CD14-positive monocyte (primary cell): ENCODE measurements at regions not wholly inside any gene's neighbourhood (a gene's known extent, or its start where the extent isn't known, plus 50 kb on each side); places are given as distances from the start of the nearest gene placed in this dataset.

ENCODE experiments used
- DNase-seq, 3 donors: peaks; one replicate each; pipeline ENCODE4 v3.0.0-alpha.2; 2011 to 2022
- H2AFZ ChIP-seq: 2 replicates; pipeline ENCODE4 v1.6.0; 2012; ENCODE audit warnings: mild to moderate bottlenecking, low read depth, low read length, inconsistent platforms; ENCODE audit not compliant: insufficient read depth, poor library complexity, severe bottlenecking
- H3K27ac ChIP-seq, 2 donors: 1 replicate in 1 of 2; 2 replicates in 1 of 2; pipeline ENCODE4 v1.5.1; 2012 to 2013; ENCODE audit warnings: low read length in 2 of 2, control low read depth in 1 of 2, inconsistent platforms in 1 of 2, low read depth in 1 of 2, mild to moderate bottlenecking in 1 of 2
- H3K27me3 ChIP-seq, 2 donors: one replicate each; pipeline versions ENCODE4 v1.6.0 to v1.6.1; 2011 to 2013; ENCODE audit warnings: low read length in 2 of 2; ENCODE audit not compliant: control insufficient read depth in 2 of 2, insufficient read depth in 2 of 2
- H3K36me3 ChIP-seq, 2 donors: replicated peaks in 1 of 2; 1 replicate in 1 of 2; 2 replicates in 1 of 2; pipeline versions ENCODE4 v1.5.1 to v1.6.1; 2012 to 2013; ENCODE audit warnings: low read length in 2 of 2, control low read depth in 1 of 2, inconsistent platforms in 1 of 2, mild to moderate bottlenecking in 1 of 2; ENCODE audit not compliant: insufficient read depth in 2 of 2, control insufficient read depth in 1 of 2
- H3K4me1 ChIP-seq, 2 donors: 1 replicate in 1 of 2; 2 replicates in 1 of 2; pipeline versions ENCODE4 v1.5.1 to v1.6.1; 2012 to 2013; ENCODE audit warnings: low read length in 2 of 2, control low read depth in 1 of 2, inconsistent platforms in 1 of 2, mild to moderate bottlenecking in 1 of 2, moderate library complexity in 1 of 2; ENCODE audit not compliant: insufficient read depth in 2 of 2, control insufficient read depth in 1 of 2
- H3K4me2 ChIP-seq: replicated peaks from 2 replicates; pipeline ENCODE3; 2012; ENCODE audit warnings: low read length, moderate library complexity, mild to moderate bottlenecking; ENCODE audit not compliant: poor library complexity, severe bottlenecking; ENCODE audit errors: extremely low read depth
- H3K4me3 ChIP-seq, 3 experiments: fragments of 200-600 bp in 1 of 3; sonication (generic) in 1 of 3; replicated peaks in 1 of 3; 1 replicate in 2 of 3; 2 replicates in 1 of 3; pipeline ENCODE4 v1.5.1; 2011 to 2013; ENCODE audit warnings: low read length in 3 of 3, mild to moderate bottlenecking in 3 of 3, control low read depth in 2 of 3, low read depth in 2 of 3, inconsistent platforms in 1 of 3, moderate library complexity in 1 of 3
- H3K79me2 ChIP-seq: 2 replicates; pipeline ENCODE4 v1.6.0; 2012; ENCODE audit warnings: mild to moderate bottlenecking, control low read depth, inconsistent platforms, low read length, moderate library complexity; ENCODE audit not compliant: insufficient read depth
- H3K9ac ChIP-seq: 2 replicates; pipeline ENCODE4 v1.6.0; 2017; ENCODE audit warnings: low read length, mild to moderate bottlenecking; ENCODE audit not compliant: insufficient read depth, poor library complexity, severe bottlenecking
- H3K9me3 ChIP-seq, 2 donors: replicated peaks in 1 of 2; 1 replicate in 1 of 2; 2 replicates in 1 of 2; pipeline versions ENCODE4 v1.5.1 to v1.6.1; 2012 to 2013; ENCODE audit warnings: low read length in 2 of 2, control low read depth in 1 of 2; ENCODE audit not compliant: control insufficient read depth in 1 of 2, insufficient read depth in 1 of 2
- H4K20me1 ChIP-seq: 2 replicates; pipeline ENCODE4 v1.6.0; 2012; ENCODE audit warnings: mild to moderate bottlenecking, low read length, control low read depth, moderate library complexity; ENCODE audit not compliant: insufficient read depth
- H3K27ac Mint-ChIP-seq, 7 donors: one replicate each; pipeline ENCODE4 v1.8.0; 2020; ENCODE audit warnings: mild to moderate bottlenecking in 7 of 7, mixed read lengths in 7 of 7, moderate library complexity in 6 of 7, inconsistent platforms in 2 of 7
- H3K27me3 Mint-ChIP-seq, 3 donors: one replicate each; pipeline ENCODE4 v1.8.0; 2021 to 2022; ENCODE audit warnings: low read depth in 3 of 3, mild to moderate bottlenecking in 3 of 3, mixed read lengths in 3 of 3, moderate library complexity in 3 of 3, inconsistent platforms in 1 of 3
- H3K36me3 Mint-ChIP-seq, 2 donors: one replicate each; pipeline ENCODE4 v1.8.0; 2020; ENCODE audit warnings: mixed read lengths in 2 of 2, inconsistent platforms in 1 of 2, mild to moderate bottlenecking in 1 of 2
- H3K4me1 Mint-ChIP-seq: one replicate; pipeline ENCODE4 v1.8.0; 2020; ENCODE audit warnings: mild to moderate bottlenecking, mixed read lengths
- H3K4me3 Mint-ChIP-seq, 2 donors: one replicate each; pipeline ENCODE4 v1.8.0; 2020; ENCODE audit warnings: mild to moderate bottlenecking in 2 of 2, mixed read lengths in 2 of 2, moderate library complexity in 1 of 2
- H3K9me3 Mint-ChIP-seq, 7 donors: one replicate each; pipeline ENCODE4 v1.8.0; 2020 to 2022; ENCODE audit warnings: mixed read lengths in 7 of 7, mild to moderate bottlenecking in 6 of 7, moderate library complexity in 6 of 7, inconsistent platforms in 2 of 7
- WGBS: methylation state at CpG from one replicate; pipeline ENCODE4 v1.1.5; 2013; ENCODE audit warnings: missing lambda C conversion rate; ENCODE audit not compliant: insufficient coverage; 5-methylcytosine and 5-hydroxymethylcytosine counted together
- intact Hi-C, 2 donors: fragments of 100-400 bp; cut with micrococcal nuclease; formaldehyde crosslinking; loops; one replicate each; pipeline versions ENCODE4 v1.15.0 to v1.15.1; 2023
- TF ChIP-seq, protein P1 (sequence below): fragments of 200-600 bp; IDR thresholded peaks from one replicate; pipeline ENCODE4 v1.8.0; 2022; ENCODE audit warnings: antibody characterized with exemption, mild to moderate bottlenecking

DNA sequence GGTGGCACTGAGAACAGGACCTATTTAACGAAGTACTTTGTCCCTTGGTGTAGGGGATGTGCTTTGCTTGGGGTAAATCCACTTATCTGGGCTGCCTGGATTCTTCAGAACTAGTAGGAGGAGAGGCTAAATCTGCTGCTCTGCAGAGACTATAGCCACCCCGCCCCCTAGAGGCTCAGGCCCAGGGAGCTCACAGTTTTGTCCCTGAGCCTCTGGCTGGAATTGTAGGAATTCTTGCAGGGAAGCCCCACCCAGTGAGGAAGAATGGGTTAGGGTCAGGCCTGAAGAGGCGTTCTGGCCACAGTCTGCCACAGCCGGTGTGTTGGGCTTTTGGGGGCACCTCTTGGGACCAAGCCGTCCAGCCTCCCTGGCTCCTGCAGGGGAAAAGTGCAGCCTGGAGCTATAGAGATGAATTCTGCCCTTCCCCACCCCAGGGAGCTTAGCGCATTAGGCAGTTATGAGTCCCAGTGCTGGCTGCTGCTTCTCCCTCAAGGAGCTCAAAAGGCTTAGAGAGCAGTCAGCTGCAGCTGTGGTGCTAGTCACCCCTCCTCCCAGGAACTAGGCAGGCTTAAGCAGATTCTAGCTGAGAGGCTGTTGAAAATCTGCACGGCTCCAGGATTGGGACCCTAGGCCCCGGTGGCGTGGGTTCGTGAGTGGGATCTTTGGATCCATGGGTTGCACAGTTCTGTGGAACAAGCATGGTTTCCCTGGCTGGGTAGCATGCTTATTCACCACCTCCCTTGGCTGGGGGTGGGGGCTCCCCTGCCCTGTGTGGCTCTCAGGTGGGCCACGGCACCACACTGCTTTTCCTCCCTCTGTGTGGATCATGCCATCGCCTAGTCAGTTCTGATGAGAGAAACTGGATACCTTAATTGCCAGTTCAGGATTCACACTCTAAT is 237.4 kb upstream of the TOM1L1 start:
- Mint-ChIP-seq H3K27me3 (peaks cover 0 to 3% (median 0%) of the 10 kb centered on the region in 3 donors), H3K4me3 (no peak overlapping the region), H3K4me1 (no peaks in the 10 kb centered on the region), H3K36me3 (no peaks in the 10 kb centered on the region), H3K27ac (no peak overlapping the region), H3K9me3 (peaks cover 5 to 13% (median 6%) of the 10 kb centered on the region in 7 donors)
- Histone ChIP-seq H3K36me3 (no peaks in the 10 kb centered on the region), H3K4me3 (no peak overlapping the region), H3K4me2 (no peak overlapping the region), H3K9ac (no peak overlapping the region), H3K9me3 (peaks cover 0 to 11% of the 10 kb centered on the region in 2 donors), H3K27ac (no peak overlapping the region), H3K4me1 (no peaks in the 10 kb centered on the region), H4K20me1 (no peaks in the 10 kb centered on the region), H3K79me2 (no peaks in the 10 kb centered on the region), H2AFZ (no peak overlapping the region), H3K27me3 (no peaks in the 10 kb centered on the region)
- WGBS, result 93% methylated on average over 9 of the region's 12 CpGs
- intact Hi-C loops, result no loop called here
- DNase-seq, result no peak
- TF ChIP-seq, protein P1, sequence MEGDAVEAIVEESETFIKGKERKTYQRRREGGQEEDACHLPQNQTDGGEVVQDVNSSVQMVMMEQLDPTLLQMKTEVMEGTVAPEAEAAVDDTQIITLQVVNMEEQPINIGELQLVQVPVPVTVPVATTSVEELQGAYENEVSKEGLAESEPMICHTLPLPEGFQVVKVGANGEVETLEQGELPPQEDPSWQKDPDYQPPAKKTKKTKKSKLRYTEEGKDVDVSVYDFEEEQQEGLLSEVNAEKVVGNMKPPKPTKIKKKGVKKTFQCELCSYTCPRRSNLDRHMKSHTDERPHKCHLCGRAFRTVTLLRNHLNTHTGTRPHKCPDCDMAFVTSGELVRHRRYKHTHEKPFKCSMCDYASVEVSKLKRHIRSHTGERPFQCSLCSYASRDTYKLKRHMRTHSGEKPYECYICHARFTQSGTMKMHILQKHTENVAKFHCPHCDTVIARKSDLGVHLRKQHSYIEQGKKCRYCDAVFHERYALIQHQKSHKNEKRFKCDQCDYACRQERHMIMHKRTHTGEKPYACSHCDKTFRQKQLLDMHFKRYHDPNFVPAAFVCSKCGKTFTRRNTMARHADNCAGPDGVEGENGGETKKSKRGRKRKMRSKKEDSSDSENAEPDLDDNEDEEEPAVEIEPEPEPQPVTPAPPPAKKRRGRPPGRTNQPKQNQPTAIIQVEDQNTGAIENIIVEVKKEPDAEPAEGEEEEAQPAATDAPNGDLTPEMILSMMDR, result no peak

DNA sequence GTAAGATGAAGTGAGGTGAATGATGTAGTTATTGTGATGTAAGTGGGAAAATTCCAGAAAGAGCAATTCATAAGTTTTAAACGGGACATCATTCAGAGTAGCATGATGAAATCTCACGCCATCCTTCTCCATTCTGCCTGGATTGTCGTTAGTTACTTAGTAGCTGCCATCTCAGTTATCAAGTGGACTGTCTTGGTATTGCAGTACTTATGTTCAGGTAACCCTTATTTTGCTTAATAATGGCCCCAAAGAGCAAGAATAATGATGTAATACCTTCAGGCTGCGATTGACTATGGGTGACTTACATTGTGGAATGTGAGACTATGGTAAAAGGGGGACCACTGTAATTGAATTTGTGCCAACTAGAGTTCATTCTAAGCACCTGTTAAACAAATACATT is 234.1 kb upstream of the TOM1L1 start:
- H3K4me2 ChIP-seq, result no peak overlapping the region
- Mint-ChIP-seq H3K27me3 (no peaks in the 10 kb centered on the region), H3K4me1 (no peaks in the 10 kb centered on the region), H3K27ac (no peak overlapping the region), H3K9me3 (peaks cover 3 to 8% (median 7%) of the 10 kb centered on the region in 7 donors), H3K36me3 (no peaks in the 10 kb centered on the region), H3K4me3 (no peak overlapping the region)
- no peaks in the 10 kb centered on the region for H3K27me3 ChIP-seq
- no peak overlapping the region for H3K27ac ChIP-seq
- 100% methylated on average over 3 of the region's 4 CpGs for WGBS
- H3K4me1 ChIP-seq, result no peaks in the 10 kb centered on the region
- H3K36me3 ChIP-seq, result no peaks in the 10 kb centered on the region
- H4K20me1 ChIP-seq, result no peaks in the 10 kb centered on the region
- no peak for DNase-seq
- H2AFZ ChIP-seq, result no peak overlapping the region
- intact Hi-C loops, result no loop called here
- H3K79me2 ChIP-seq, result no peaks in the 10 kb centered on the region
- TF ChIP-seq, protein P1, result no peak
- no peak overlapping the region for H3K9ac ChIP-seq
- no peak overlapping the region for H3K4me3 ChIP-seq
- peaks cover 0 to 11% of the 10 kb centered on the region in 2 donors for H3K9me3 ChIP-seq
